Progenitor cell of endocrine pancreas (in vitro differentiated cells): ENCODE measurements at regions not wholly inside any gene's neighbourhood (a gene's known extent, or its start where the extent isn't known, plus 50 kb on each side); places are given as distances from the start of the nearest gene placed in this dataset.

ENCODE experiments used
- DNase-seq: peaks from one replicate; pipeline ENCODE4 v3.0.0; 2021; ENCODE audit warnings: low spot score; ENCODE audit not compliant: unreplicated experiment
- H3K27ac Mint-ChIP-seq: 2 replicates; pipeline ENCODE4 v1.8.0; 2021; ENCODE audit warnings: mild to moderate bottlenecking, moderate library complexity, mixed read lengths
- H3K27me3 Mint-ChIP-seq: 2 replicates; pipeline ENCODE4 v1.8.0; 2021; ENCODE audit warnings: mixed read lengths
- H3K36me3 Mint-ChIP-seq: 2 replicates; pipeline ENCODE4 v1.8.0; 2022; ENCODE audit warnings: mixed read lengths; ENCODE audit not compliant: insufficient read depth
- H3K4me1 Mint-ChIP-seq: 2 replicates; pipeline ENCODE4 v1.8.0; 2021; ENCODE audit warnings: low read depth, mixed read lengths
- H3K4me3 Mint-ChIP-seq: 2 replicates; pipeline ENCODE4 v1.8.0; 2021; ENCODE audit warnings: low read depth, mild to moderate bottlenecking, moderate library complexity, mixed read lengths
- H3K9me3 Mint-ChIP-seq: 2 replicates; pipeline ENCODE4 v1.8.0; 2021; ENCODE audit warnings: low read depth, mixed read lengths
- TF ChIP-seq, protein P1 (sequence below): fragments of 200-600 bp; sonication (generic); IDR thresholded peaks from one replicate; pipeline ENCODE4 v1.5.0; 2021; ENCODE audit warnings: antibody characterized with exemption, mild to moderate bottlenecking; ENCODE audit not compliant: unreplicated experiment

DNA sequence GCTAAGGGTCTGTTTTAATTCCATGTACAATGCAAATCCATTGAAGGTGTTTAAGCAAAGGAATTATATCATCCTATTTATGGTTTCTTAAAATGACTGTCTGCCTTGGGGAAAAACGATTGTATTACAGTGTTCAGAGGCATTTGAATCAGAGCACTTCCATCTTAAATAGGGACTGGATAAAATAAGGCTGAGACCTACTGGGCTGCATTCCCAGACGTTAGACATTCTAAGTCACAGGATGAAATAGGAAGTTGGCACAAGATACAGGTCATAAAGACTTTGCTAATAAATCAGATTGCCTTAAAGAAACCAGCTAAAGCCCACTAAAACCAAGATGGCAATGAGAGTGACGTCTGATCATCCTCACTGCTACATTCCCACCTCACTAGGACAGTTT lies 1167.2 kb upstream of the PABPC4L start:
- no peak for DNase-seq

DNA sequence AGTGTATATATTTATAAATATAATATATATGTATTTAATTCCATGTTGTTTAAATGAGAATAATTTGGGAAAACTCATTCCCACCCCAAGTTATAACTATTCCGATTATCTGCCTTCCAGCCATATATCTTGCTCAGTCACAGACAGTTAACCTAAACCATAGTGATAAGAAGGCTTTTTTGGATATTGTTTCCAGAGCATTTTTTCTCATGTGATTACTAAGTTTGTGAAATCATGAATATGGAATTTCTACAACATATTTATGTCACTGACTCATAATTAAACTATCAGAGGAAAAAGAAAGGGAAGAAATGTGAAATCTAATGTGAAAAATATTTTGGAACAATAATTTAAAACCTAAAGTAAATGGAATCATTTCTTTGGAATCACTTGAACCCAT lies 1163.5 kb upstream of the PABPC4L start:
- Mint-ChIP-seq H3K27me3 (no peaks in the 10 kb centered on the region), H3K36me3 (no peaks in the 10 kb centered on the region), H3K4me1 (no peaks in the 10 kb centered on the region), H3K4me3 (no peak overlapping the region), H3K27ac (no peak overlapping the region), H3K9me3 (no peaks in the 10 kb centered on the region)
- DNase-seq: no peak
- TF ChIP-seq, protein P1, sequence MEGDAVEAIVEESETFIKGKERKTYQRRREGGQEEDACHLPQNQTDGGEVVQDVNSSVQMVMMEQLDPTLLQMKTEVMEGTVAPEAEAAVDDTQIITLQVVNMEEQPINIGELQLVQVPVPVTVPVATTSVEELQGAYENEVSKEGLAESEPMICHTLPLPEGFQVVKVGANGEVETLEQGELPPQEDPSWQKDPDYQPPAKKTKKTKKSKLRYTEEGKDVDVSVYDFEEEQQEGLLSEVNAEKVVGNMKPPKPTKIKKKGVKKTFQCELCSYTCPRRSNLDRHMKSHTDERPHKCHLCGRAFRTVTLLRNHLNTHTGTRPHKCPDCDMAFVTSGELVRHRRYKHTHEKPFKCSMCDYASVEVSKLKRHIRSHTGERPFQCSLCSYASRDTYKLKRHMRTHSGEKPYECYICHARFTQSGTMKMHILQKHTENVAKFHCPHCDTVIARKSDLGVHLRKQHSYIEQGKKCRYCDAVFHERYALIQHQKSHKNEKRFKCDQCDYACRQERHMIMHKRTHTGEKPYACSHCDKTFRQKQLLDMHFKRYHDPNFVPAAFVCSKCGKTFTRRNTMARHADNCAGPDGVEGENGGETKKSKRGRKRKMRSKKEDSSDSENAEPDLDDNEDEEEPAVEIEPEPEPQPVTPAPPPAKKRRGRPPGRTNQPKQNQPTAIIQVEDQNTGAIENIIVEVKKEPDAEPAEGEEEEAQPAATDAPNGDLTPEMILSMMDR: no peak

More for the DNA sequence above, 1167.2 kb upstream of the PABPC4L start:
- H3K4me3 Mint-ChIP-seq: no peak overlapping the region
- TF ChIP-seq, protein P1: no peak
- no peaks in the 10 kb centered on the region for H3K36me3 Mint-ChIP-seq
- H3K4me1 Mint-ChIP-seq: no peaks in the 10 kb centered on the region
- H3K9me3 Mint-ChIP-seq: peaks cover 8% of the 10 kb centered on the region
- H3K27ac Mint-ChIP-seq: no peak overlapping the region
- no peaks in the 10 kb centered on the region for H3K27me3 Mint-ChIP-seq

DNA sequence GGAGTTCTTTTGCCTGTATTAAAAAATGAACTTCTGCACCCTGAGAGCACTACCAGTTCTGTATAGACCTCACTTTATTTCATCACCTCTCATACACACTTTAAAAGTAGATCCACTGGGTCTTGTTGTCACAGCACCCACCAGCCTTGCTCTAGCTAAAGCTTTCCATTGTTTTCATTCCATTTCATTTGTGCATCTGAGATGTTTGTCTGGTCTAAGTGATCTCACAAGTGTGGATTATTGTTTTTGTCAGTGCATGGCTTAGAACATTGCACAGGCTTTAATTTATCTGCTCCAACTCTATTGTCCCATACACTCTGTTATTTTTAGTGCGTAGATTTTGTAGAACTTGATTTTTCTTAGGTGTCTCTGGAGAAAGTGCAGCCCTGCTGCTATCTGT lies 1157.5 kb upstream of the PABPC4L start:
- no peaks in the 10 kb centered on the region for H3K27me3 Mint-ChIP-seq
- no peak overlapping the region for H3K27ac Mint-ChIP-seq
- TF ChIP-seq, protein P1: no peak
- no peaks in the 10 kb centered on the region for H3K36me3 Mint-ChIP-seq
- H3K4me1 Mint-ChIP-seq: peaks cover 3% of the 10 kb centered on the region
- no peaks in the 10 kb centered on the region for H3K9me3 Mint-ChIP-seq
- H3K4me3 Mint-ChIP-seq: no peak overlapping the region
- DNase-seq: no peak

DNA sequence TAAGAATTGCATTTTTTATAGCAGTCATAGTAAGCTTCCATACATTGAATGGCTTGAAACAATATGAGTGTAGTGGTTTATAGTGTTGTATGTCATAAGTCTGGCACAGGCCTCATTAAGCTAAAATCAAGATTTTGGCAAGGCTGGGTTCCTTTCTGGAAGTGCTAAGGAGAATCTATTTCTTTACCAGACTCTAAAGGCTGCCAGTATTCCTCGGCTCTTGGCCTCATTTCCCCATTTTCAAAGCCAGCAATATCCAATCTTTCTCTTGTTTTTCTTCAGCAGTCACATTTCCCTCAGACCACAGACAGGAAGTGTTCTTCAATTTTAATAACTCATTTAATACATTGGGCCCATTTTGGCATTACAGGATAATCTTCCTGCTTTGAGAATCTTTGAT lies 1155.5 kb upstream of the PABPC4L start:
- no peaks in the 10 kb centered on the region for H3K27me3 Mint-ChIP-seq
- peaks cover 3% of the 10 kb centered on the region for H3K4me1 Mint-ChIP-seq
- TF ChIP-seq, protein P1: no peak
- no peak overlapping the region for H3K27ac Mint-ChIP-seq
- DNase-seq: no peak
- no peaks in the 10 kb centered on the region for H3K36me3 Mint-ChIP-seq
- no peak overlapping the region for H3K4me3 Mint-ChIP-seq
- no peaks in the 10 kb centered on the region for H3K9me3 Mint-ChIP-seq

DNA sequence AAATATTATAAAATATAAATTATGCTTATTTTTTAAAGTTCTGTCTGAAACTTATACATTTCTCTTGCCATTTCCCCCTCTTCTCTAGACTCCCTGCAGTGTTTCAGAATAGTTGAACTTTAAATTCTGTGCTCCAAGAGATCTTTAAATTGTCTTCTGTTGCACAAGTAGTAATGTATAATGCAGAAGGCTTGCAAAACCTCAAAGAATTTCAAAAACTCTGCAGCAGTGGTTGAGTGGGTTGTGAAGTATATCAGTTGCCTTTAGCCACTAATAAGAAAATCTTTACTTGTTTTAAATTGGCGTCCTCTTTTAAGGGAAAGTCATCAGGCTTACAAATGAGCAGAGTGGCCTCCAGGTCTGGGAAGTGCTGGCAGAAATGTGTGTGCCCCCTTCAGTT lies 1153.3 kb upstream of the PABPC4L start:
- Mint-ChIP-seq H3K9me3 (no peaks in the 10 kb centered on the region), H3K4me1 (peaks cover 3% of the 10 kb centered on the region), H3K4me3 (no peak overlapping the region), H3K27ac (no peak overlapping the region), H3K36me3 (no peaks in the 10 kb centered on the region), H3K27me3 (no peaks in the 10 kb centered on the region)
- no peak for DNase-seq
- TF ChIP-seq, protein P1: no peak

DNA sequence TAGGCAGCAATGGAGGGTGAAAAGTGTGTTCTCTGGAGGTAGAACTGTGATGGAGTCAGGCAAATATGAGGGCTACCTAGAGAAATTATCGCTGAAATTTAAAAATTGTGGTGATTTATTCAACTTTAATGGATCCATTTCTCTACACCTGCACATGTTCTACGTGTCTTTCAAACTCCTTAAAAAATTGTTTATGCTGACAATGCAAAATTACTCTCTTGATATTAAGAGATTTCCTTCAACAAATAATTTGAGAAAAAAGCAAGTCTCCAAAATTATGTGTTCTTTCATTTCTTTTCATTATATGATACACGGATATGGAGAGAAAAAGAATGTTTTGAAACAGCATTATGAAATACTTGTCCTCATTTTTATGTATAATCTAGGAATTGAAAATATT lies 1151.4 kb upstream of the PABPC4L start:
- Mint-ChIP-seq H3K36me3 (no peaks in the 10 kb centered on the region), H3K27me3 (no peaks in the 10 kb centered on the region), H3K27ac (no peak overlapping the region), H3K9me3 (peaks cover 3% of the 10 kb centered on the region), H3K4me3 (no peak overlapping the region), H3K4me1 (peaks cover 3% of the 10 kb centered on the region)
- TF ChIP-seq, protein P1: no peak
- no peak for DNase-seq
